Astrocyte (in vitro differentiated cells and primary cell): ENCODE measurements at regions not wholly inside any gene's neighbourhood (a gene's known extent, or its start where the extent isn't known, plus 50 kb on each side); places are given as distances from the start of the nearest gene placed in this dataset.

ENCODE experiments used
- CTCF ChIP-seq: IDR thresholded peaks from 2 replicates; pipeline ENCODE4 v1.5.1; 2011; ENCODE audit warnings: low read depth, mild to moderate bottlenecking, inconsistent platforms, low read length, moderate library complexity; ENCODE audit not compliant: insufficient read depth
- EZH2 ChIP-seq: IDR thresholded peaks from 2 replicates; pipeline ENCODE4 v1.6.1; 2012; ENCODE audit warnings: mild to moderate bottlenecking, low read length, inconsistent platforms; ENCODE audit not compliant: insufficient read depth

- no peak for TF ChIP-seq CTCF
- no peak for TF ChIP-seq EZH2
Observed at GRCh38 chr18:34399892-34400291, 175.2 kb upstream of the NOL4 start.
